ENCODE measurements at regions not wholly inside any gene's neighbourhood (a gene's known extent, or its start where the extent isn't known, plus 50 kb on each side); places are given as distances from the start of the nearest gene placed in this dataset.

DNA sequence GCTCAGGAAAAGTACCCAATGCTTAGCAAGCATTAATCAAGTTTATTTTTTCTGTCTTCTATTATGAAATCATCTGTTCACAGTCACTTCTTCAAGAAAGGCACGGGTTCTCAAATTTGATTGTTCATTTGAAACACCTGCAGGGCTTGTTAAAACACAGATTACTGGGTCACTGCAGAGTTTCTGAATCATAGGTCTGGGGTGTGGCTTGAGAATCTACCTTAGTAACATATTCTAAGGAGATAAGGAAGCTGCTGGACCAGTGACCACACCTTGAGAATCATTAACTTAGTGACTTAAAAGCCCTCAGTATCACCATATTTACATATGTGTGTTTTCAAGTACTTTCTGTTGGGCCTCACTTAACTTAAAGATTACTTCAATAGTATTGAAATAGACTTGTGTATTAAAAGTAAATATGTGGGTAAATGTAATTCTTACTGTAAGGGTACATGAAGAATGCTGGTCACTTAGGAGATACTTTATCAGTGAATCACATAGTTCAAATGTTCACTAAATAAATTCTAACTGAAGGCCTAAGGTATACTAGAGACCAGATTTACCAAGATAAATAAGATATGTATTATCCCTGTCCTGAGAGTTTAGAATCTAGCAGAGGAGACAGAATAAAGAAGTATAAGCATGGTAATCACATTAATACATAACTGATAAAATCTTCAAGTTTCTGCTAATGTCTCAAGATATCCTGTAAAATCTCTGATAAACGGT, 1342.1 kb upstream of the C9orf72 start:
- H3K27me3 ChIP-seq (ENCODE audit: control insufficient read depth in 2 of 2, insufficient read depth in 2 of 2, low read length in 2 of 2) = no peaks in the 10 kb centered on the region
- no peaks in the 10 kb centered on the region for H3K4me1 ChIP-seq (replicated peaks in 1 of 2; ENCODE audit: control insufficient read depth in 2 of 2, insufficient read depth in 2 of 2, low read length in 2 of 2)
- TF ChIP-seq ILK (tag; IDR thresholded peaks at IDR 0.05; ENCODE audit: borderline replicate concordance, low read depth) (no peak), ELF4 (CRISPR knock-in tag; IDR thresholded peaks at IDR 0.05) (no peak)
- no peaks in the 10 kb centered on the region for H3K36me3 ChIP-seq (ENCODE audit: control insufficient read depth, insufficient read depth, low read length)
- no peak overlapping the region for H3K4me3 ChIP-seq
- H3K27ac ChIP-seq (ENCODE audit: extremely low read depth, low read depth, low read length) = no peak overlapping the region
- H3K4me2 ChIP-seq (ENCODE audit: insufficient read depth, low read length) = no peak overlapping the region
- no peaks in the 10 kb centered on the region for H3K9me1 ChIP-seq (ENCODE audit: control insufficient read depth, insufficient read depth, low read length)
- DNase-seq (ENCODE audit: extremely low read depth in 1 of 4, low spot score in 3 of 4) = no peak
- no peak overlapping the region for H2AFZ ChIP-seq (ENCODE audit: low read depth, low read length)
- BruUV-seq (replicated peaks) = no TSS peak
- H3K79me2 ChIP-seq (ENCODE audit: control insufficient read depth, insufficient read depth, low read length) = no peaks in the 10 kb centered on the region
- H3K9me3 ChIP-seq (replicated peaks; ENCODE audit: control insufficient read depth, insufficient read depth, low read depth, low read length) = no peaks in the 10 kb centered on the region
- H4K20me1 ChIP-seq (replicated peaks; ENCODE audit: control insufficient read depth, insufficient read depth, low read length) = no peaks in the 10 kb centered on the region
- H3K9ac ChIP-seq (ENCODE audit: insufficient read depth in 1 of 2, low read depth in 2 of 2, low read length in 2 of 2) = no peak overlapping the region
- no CpG with 5 or more reads among the region's 2 CpGs for WGBS (ENCODE audit: insufficient coverage, low coverage, missing lambda C conversion rate)
- FAIRE-seq = no peak
- CTCF ChIA-PET (ENCODE audit: low intra/inter-chr PET ratio) = no interaction called here
- intact Hi-C loops (cut with micrococcal nuclease) (no loop called here), in situ Hi-C loops (cut with MboI) (no loop called here)
- ATAC-seq = no peak
- POLR2A ChIA-PET = no interaction called here

DNA sequence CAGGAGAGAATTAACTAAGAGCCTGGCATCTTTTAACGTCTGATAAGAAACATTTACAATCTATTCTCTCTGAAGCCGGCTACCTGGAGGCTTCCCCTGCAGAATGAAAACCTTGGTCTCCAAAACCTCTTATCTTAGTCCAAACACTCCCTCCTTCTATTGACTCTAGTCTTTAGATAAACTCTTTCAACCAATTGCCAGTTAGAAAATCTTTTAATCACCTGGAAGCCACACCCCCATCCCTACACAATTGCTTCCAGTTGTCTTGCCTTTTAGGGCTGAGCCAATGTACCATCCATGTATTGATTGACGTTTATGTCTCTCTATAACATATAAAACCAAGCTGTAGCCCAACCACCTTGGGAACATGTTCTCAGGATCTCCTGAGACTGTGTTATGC, 1343.1 kb upstream of the C9orf72 start:
- ChIA-PET POLR2A (no interaction called here), CTCF (ENCODE audit: low intra/inter-chr PET ratio) (no interaction called here)
- Histone ChIP-seq H3K9me1 (ENCODE audit: control insufficient read depth, insufficient read depth, low read length) (no peaks in the 10 kb centered on the region), H3K79me2 (ENCODE audit: control insufficient read depth, insufficient read depth, low read length) (no peaks in the 10 kb centered on the region), H3K4me3 (no peak overlapping the region), H2AFZ (ENCODE audit: low read depth, low read length) (no peak overlapping the region), H4K20me1 (replicated peaks; ENCODE audit: control insufficient read depth, insufficient read depth, low read length) (no peaks in the 10 kb centered on the region), H3K4me2 (ENCODE audit: insufficient read depth, low read length) (no peak overlapping the region), H3K4me1 (replicated peaks in 1 of 2; ENCODE audit: control insufficient read depth in 2 of 2, insufficient read depth in 2 of 2, low read length in 2 of 2) (no peaks in the 10 kb centered on the region), H3K27ac (ENCODE audit: extremely low read depth, low read depth, low read length) (no peak overlapping the region), H3K36me3 (ENCODE audit: control insufficient read depth, insufficient read depth, low read length) (no peaks in the 10 kb centered on the region), H3K9ac (ENCODE audit: insufficient read depth in 1 of 2, low read depth in 2 of 2, low read length in 2 of 2) (no peak overlapping the region), H3K9me3 (replicated peaks; ENCODE audit: control insufficient read depth, insufficient read depth, low read depth, low read length) (no peaks in the 10 kb centered on the region), H3K27me3 (ENCODE audit: control insufficient read depth in 2 of 2, insufficient read depth in 2 of 2, low read length in 2 of 2) (no peaks in the 10 kb centered on the region)
- in situ Hi-C loops (cut with MboI) (no loop called here), intact Hi-C loops (cut with micrococcal nuclease) (no loop called here)
- ATAC-seq (no peak), FAIRE-seq (no peak), DNase-seq (ENCODE audit: extremely low read depth in 1 of 4, low spot score in 3 of 4) (no peak)
- BruUV-seq (replicated peaks) = no TSS peak
- WGBS (ENCODE audit: insufficient coverage, low coverage, missing lambda C conversion rate) = no CpG with 5 or more reads among the region's 3 CpGs
- no peak for TF ChIP-seq MEF2D (tag; conservative IDR thresholded peaks at IDR 0.05; ENCODE audit: low read depth)
- no peak for TF ChIP-seq ZBED1 (IDR thresholded peaks at IDR 0.05)
- no peak for TF ChIP-seq SMAD4 (CRISPR knock-in tag; conservative IDR thresholded peaks at IDR 0.05)
- TF ChIP-seq MEIS2 (IDR thresholded peaks at IDR 0.05; ENCODE audit: partially characterized antibody) = no peak
- TF ChIP-seq, protein P1, sequence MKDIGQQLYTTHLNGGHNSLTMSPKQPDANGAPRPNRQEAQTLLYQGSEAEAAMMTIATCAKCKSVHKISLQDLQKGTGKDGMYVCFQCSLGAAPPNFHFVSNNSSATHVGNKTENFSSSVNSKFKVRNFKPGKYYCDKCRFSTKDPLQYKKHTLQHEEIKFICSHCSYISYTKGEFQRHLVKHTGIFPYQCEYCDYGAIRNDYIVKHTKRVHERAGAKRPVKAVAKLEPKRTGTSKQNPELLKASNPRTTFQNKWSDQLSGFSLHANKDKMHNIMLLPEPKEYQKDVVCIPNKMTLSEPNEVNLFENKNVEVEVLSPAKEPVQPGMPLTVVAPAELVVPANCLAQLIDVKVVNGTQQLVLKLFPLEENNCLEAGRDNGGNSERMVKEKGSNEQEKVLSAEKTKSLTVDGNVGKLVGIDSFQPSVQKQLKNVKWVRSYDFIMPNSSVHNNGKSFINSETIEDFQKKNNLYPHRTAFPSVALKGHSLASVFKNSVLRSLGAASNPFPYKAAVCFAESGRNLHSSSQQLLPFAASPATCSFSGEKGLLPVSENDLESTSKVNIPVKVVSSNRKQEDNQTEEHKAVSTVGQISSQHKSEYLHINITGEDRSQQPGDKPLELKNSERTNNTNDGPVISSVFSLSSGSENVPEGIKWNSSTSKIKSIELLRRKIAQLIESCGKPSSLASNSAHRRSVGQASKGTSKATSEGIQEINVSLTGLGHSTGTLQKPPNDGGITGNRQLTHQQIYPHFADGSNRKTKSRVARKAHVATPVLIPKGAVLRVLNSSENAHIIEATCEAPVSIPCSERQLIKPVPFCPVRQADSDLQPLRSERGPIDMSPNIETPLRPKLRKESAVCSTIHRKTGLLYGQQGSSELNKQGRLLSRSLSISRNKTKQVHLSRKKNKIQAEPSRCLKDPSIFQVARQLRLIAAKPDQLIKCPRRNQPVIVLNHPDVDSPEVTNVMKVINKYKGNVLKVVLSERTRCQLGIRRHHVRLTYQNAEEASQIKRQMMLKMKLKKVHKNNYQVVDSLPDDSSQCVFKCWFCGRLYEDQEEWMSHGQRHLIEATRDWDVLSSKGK (CRISPR knock-in tag; IDR thresholded peaks at IDR 0.05) = no peak
- TF ChIP-seq, protein P2, sequence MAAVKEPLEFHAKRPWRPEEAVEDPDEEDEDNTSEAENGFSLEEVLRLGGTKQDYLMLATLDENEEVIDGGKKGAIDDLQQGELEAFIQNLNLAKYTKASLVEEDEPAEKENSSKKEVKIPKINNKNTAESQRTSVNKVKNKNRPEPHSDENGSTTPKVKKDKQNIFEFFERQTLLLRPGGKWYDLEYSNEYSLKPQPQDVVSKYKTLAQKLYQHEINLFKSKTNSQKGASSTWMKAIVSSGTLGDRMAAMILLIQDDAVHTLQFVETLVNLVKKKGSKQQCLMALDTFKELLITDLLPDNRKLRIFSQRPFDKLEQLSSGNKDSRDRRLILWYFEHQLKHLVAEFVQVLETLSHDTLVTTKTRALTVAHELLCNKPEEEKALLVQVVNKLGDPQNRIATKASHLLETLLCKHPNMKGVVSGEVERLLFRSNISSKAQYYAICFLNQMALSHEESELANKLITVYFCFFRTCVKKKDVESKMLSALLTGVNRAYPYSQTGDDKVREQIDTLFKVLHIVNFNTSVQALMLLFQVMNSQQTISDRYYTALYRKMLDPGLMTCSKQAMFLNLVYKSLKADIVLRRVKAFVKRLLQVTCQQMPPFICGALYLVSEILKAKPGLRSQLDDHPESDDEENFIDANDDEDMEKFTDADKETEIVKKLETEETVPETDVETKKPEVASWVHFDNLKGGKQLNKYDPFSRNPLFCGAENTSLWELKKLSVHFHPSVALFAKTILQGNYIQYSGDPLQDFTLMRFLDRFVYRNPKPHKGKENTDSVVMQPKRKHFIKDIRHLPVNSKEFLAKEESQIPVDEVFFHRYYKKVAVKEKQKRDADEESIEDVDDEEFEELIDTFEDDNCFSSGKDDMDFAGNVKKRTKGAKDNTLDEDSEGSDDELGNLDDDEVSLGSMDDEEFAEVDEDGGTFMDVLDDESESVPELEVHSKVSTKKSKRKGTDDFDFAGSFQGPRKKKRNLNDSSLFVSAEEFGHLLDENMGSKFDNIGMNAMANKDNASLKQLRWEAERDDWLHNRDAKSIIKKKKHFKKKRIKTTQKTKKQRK (IDR thresholded peaks at IDR 0.05; ENCODE audit: borderline replicate concordance, low read depth, low read length) = no peak
- TF ChIP-seq ZNF699 (CRISPR knock-in tag; IDR thresholded peaks at IDR 0.05; ENCODE audit: insufficient replicate concordance) = no peak

All from K562 (cell line).